DOHH2 (cell line): ENCODE measurements at regions not wholly inside any gene's neighbourhood (a gene's known extent, or its start where the extent isn't known, plus 50 kb on each side); places are given as distances from the start of the nearest gene placed in this dataset.

ENCODE experiments used
- H3F3A ChIP-seq: fragments of 200-600 bp; sonication (generic), shearing (Covaris generic); 2 replicates; pipeline ENCODE4 v1.6.0; 2016; ENCODE audit warnings: antibody characterized with exemption, mild to moderate bottlenecking; ENCODE audit not compliant: control insufficient read depth, insufficient read depth
- H3K27ac ChIP-seq: fragments of 200-600 bp; sonication (generic); 2 replicates; pipeline ENCODE4 v1.5.1; 2014; ENCODE audit warnings: low read depth, mild to moderate bottlenecking, low read length, moderate library complexity
- H3K27me3 ChIP-seq: fragments of 200-600 bp; sonication (generic); 2 replicates; pipeline ENCODE4 v1.6.1; 2014; ENCODE audit warnings: mild to moderate bottlenecking, low read length, mixed read lengths; ENCODE audit not compliant: control insufficient read depth
- H3K36me3 ChIP-seq: fragments of 200-600 bp; sonication (generic); 2 replicates; pipeline ENCODE4 v1.6.1; 2014; ENCODE audit warnings: mild to moderate bottlenecking, low read length, moderate library complexity, mixed read lengths; ENCODE audit not compliant: control insufficient read depth
- H3K4me1 ChIP-seq: fragments of 200-600 bp; sonication (generic); 2 replicates; pipeline ENCODE4 v1.6.1; 2014; ENCODE audit warnings: mild to moderate bottlenecking, low read length, mixed read lengths; ENCODE audit not compliant: control insufficient read depth
- H3K4me2 ChIP-seq: fragments of 200-600 bp; sonication (generic); 2 replicates; pipeline ENCODE4 v1.6.0; 2014; ENCODE audit warnings: mild to moderate bottlenecking, low read length, moderate library complexity
- H3K4me3 ChIP-seq: fragments of 200-600 bp; sonication (generic); 2 replicates; pipeline ENCODE4 v1.5.1; 2014; ENCODE audit warnings: mild to moderate bottlenecking, low read length, mixed read lengths
- H3K79me2 ChIP-seq: fragments of 200-600 bp; sonication (generic); 2 replicates; pipeline ENCODE4 v1.6.1; 2014; ENCODE audit warnings: mild to moderate bottlenecking, low read length, mixed read lengths; ENCODE audit not compliant: control insufficient read depth
- H3K9me2 ChIP-seq: fragments of 200-600 bp; sonication (generic); replicated peaks from 2 replicates; pipeline ENCODE4 v1.6.1; 2014; ENCODE audit warnings: mild to moderate bottlenecking, low read length, mixed read lengths; ENCODE audit not compliant: control insufficient read depth
- H3K9me3 ChIP-seq: fragments of 200-600 bp; sonication (generic); 2 replicates; pipeline ENCODE4 v1.6.1; 2014; ENCODE audit warnings: antibody characterized with exemption, low read length, mixed read lengths; ENCODE audit not compliant: control insufficient read depth, insufficient read depth
- H4K20me1 ChIP-seq: fragments of 200-600 bp; sonication (generic); 2 replicates; pipeline ENCODE4 v1.6.0; 2014; ENCODE audit warnings: low read depth, mild to moderate bottlenecking, antibody characterized with exemption, low read length, moderate library complexity; ENCODE audit not compliant: control insufficient read depth, insufficient read depth
- CTCF ChIP-seq: fragments of 200-600 bp; sonication (generic); IDR thresholded peaks from one replicate; pipeline ENCODE4 v1.5.1; 2014; ENCODE audit warnings: antibody characterized with exemption, mild to moderate bottlenecking, low read depth, low read length; ENCODE audit not compliant: poor library complexity, severe bottlenecking
- EZH2phosphoT487 ChIP-seq: fragments of 200-600 bp; sonication (generic); IDR thresholded peaks from 2 replicates; pipeline ENCODE4 v1.6.1; 2017; ENCODE audit warnings: borderline replicate concordance, mild to moderate bottlenecking, antibody characterized with exemption, low read length, moderate library complexity, mixed read lengths

- Histone ChIP-seq H3K9me3 (no peaks in the 10 kb centered on the region), H3K27me3 (no peaks in the 10 kb centered on the region), H4K20me1 (no peaks in the 10 kb centered on the region), H3F3A (no peaks in the 10 kb centered on the region), H3K79me2 (no peaks in the 10 kb centered on the region), H3K4me3 (peak overlapping the region; percentile 16; the same call in 1 of the 2 replicates), H3K4me1 (peaks cover 22% of the 10 kb centered on the region), H3K4me2 (peak overlapping the region; percentile 22), H3K27ac (peak overlapping the region; percentile 46), H3K36me3 (no peaks in the 10 kb centered on the region), H3K9me2 (no peaks in the 10 kb centered on the region)
- TF ChIP-seq EZH2phosphoT487 (no peak), CTCF (no peak)
These were observed 461.6 kb downstream of the GABRG2 start for GRCh38 chr5:162529209-162529608.

- H3K9me2 ChIP-seq, result no peaks in the 10 kb centered on the region
- H3K4me2 ChIP-seq, result peak overlapping the region; percentile 22
- H4K20me1 ChIP-seq, result no peaks in the 10 kb centered on the region
- no peaks in the 10 kb centered on the region for H3K9me3 ChIP-seq
- no peaks in the 10 kb centered on the region for H3F3A ChIP-seq
- H3K79me2 ChIP-seq, result no peaks in the 10 kb centered on the region
- no peaks in the 10 kb centered on the region for H3K36me3 ChIP-seq
- peak overlapping the region; percentile 16; the same call in 1 of the 2 replicates for H3K4me3 ChIP-seq
- no peaks in the 10 kb centered on the region for H3K27me3 ChIP-seq
- peaks cover 24% of the 10 kb centered on the region for H3K4me1 ChIP-seq
- H3K27ac ChIP-seq, result peak overlapping the region; percentile 46
- TF ChIP-seq EZH2phosphoT487, result no peak
- no peak for TF ChIP-seq CTCF
These were observed 462.3 kb downstream of the GABRG2 start for GRCh38 chr5:162529886-162530285.

- no peaks in the 10 kb centered on the region for H3K4me1 ChIP-seq
These were observed 475.9 kb downstream of the GABRG2 start for GRCh38 chr5:162543437-162543836.

More at GRCh38 chr5:162543437-162543836, 475.9 kb downstream of the GABRG2 start:
- no peaks in the 10 kb centered on the region for H3K36me3 ChIP-seq
- TF ChIP-seq CTCF, result no peak
- no peak for TF ChIP-seq EZH2phosphoT487
- H3K4me2 ChIP-seq, result no peak overlapping the region
- H3K79me2 ChIP-seq, result no peaks in the 10 kb centered on the region
- H3K4me3 ChIP-seq, result no peak overlapping the region
- H3K9me3 ChIP-seq, result no peaks in the 10 kb centered on the region
- H3K27ac ChIP-seq, result no peak overlapping the region
- no peaks in the 10 kb centered on the region for H3F3A ChIP-seq
- H3K9me2 ChIP-seq, result no peaks in the 10 kb centered on the region
- no peaks in the 10 kb centered on the region for H3K27me3 ChIP-seq
- H4K20me1 ChIP-seq, result no peaks in the 10 kb centered on the region
